GM21381 (cell line): ENCODE measurements at regions not wholly inside any gene's neighbourhood (a gene's known extent, or its start where the extent isn't known, plus 50 kb on each side); places are given as distances from the start of the nearest gene placed in this dataset.

ENCODE experiments used
- ATAC-seq: cut with Tn5 transposase; IDR thresholded peaks from one replicate; pipeline ENCODE4 v1.9.1; 2021; ENCODE audit warnings: mild to moderate bottlenecking, moderate library complexity; ENCODE audit not compliant: unreplicated experiment

DNA sequence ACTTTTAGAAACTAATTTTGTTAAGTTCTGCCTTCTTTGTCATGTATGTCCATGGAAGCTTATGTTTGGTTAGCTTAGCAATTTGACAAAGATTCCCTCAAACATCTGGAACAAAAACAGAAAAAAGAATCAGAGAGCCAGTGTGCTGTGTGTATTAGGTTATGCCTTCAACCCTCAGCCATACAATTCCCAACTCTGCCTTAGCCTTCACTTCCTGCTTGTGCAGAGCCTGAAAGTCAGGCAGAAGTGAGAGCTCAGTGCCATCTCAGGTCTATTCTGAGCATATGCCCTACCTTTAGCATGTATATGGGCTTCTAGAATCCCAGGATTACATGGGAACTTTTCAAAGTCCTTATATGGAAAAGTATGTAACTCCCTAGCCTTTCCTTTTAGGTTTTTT, 58.2 kb upstream of the STOX2 start:
- ATAC-seq: no peak

DNA sequence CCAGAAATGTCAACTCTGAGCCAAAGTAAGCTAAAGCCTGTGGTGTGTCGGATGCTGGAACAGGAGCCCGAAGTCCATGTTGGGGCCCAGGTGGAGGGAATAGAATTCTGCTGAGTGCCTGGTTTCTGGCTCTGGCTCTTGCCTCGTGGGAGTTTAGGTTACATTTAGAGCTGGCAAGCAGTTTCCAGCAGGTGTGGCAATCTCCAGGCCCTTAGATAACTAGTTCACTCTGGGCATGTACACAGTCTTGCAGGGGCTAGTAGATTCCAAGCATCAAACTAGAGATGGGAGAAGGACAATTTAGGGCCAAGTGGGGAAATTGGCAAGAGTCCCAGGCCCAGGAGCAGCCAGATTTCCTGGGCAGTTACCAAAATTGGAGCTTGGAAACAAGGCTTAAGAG, 56.3 kb upstream of the STOX2 start:
- ATAC-seq: no peak

DNA sequence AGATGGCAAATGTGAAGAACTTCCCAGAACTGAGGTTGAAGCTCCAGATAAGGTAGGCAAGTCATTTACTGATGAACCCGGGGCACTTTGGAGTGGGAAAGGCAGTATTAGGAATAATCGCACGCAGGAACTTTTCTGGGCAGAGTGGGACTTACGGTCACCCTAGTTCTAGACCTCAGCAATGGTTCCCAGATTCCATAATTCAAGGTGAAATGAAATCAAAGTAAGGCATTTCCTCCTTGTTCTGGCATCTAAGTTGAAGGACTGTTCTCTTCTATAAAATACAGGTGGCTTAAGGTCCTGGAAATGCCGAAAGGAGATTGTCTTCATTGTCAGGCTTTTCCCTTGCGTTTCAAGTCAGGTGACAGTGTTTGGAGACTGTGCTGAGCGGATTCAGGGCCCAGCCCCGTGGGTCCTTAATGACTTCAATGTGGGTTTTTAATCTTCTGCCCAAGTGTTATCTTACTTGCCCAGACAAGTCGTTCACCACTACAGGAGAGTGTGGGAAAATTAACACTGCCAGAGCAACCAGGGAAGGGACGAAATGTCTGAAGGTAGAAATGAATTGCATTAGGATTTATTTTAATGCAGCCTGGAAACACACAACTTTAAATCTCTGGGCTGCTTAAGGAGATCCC, 52.1 kb upstream of the STOX2 start:
- ATAC-seq: no peak

- ATAC-seq: no peak
Measured at GRCh38 chr4:183853548-183853940, 51.6 kb upstream of the STOX2 start.
